ENCODE measurements at regions not wholly inside any gene's neighbourhood (a gene's known extent, or its start where the extent isn't known, plus 50 kb on each side); places are given as distances from the start of the nearest gene placed in this dataset.
"Not testable (repeated sequence)": the region's sequence is repeated elsewhere in the genome, so short reads cannot be mapped to it uniquely, and the experiment has no call there.

- no peak for DNase-seq (ENCODE audit: low read depth)
These were observed 545.8 kb downstream of the LIG4 start for GRCh38 chr13:107669391-107669993.

GRCh38 chr13:107665926-107666458, 549.3 kb downstream of the LIG4 start:
- no peak for DNase-seq (ENCODE audit: low read depth)

GRCh38 chr13:107650081-107650701, 565.1 kb downstream of the LIG4 start:
- no peak for DNase-seq (ENCODE audit: low read depth)

GRCh38 chr13:107649079-107649478, 566.3 kb downstream of the LIG4 start:
- no peak for DNase-seq (ENCODE audit: low read depth)

GRCh38 chr13:107644136-107644535, 571.2 kb downstream of the LIG4 start:
- DNase-seq (ENCODE audit: low read depth): no peak

- DNase-seq (ENCODE audit: low read depth): no peak
These were observed 571.7 kb downstream of the LIG4 start for GRCh38 chr13:107643615-107644014.

- DNase-seq (ENCODE audit: low read depth): no peak
These were observed 572.5 kb downstream of the LIG4 start for GRCh38 chr13:107642831-107643230.

GRCh38 chr13:107641574-107641973, 573.8 kb downstream of the LIG4 start:
- DNase-seq (ENCODE audit: low read depth): no peak

- no peak for DNase-seq (ENCODE audit: low read depth)
These were observed 589.7 kb downstream of the LIG4 start for GRCh38 chr13:107625648-107626047.

GRCh38 chr13:107617527-107617926, 597.8 kb downstream of the LIG4 start:
- no peak for DNase-seq (ENCODE audit: low read depth)

- no peak for DNase-seq (ENCODE audit: low read depth)
These were observed 603.0 kb downstream of the LIG4 start for GRCh38 chr13:107612376-107612775.

- no peak for DNase-seq (ENCODE audit: low read depth)
These were observed 606.6 kb downstream of the LIG4 start for GRCh38 chr13:107608736-107609135.

- no peak for DNase-seq (ENCODE audit: low read depth)
These were observed 614.4 kb downstream of the LIG4 start for GRCh38 chr13:107600971-107601370.

- DNase-seq (ENCODE audit: low read depth): not testable (repeated sequence)
These were observed 619.0 kb downstream of the LIG4 start for GRCh38 chr13:107596306-107596705.

GRCh38 chr13:107590556-107590955, 624.8 kb downstream of the LIG4 start:
- no peak for DNase-seq (ENCODE audit: low read depth)

- DNase-seq (ENCODE audit: low read depth): no peak
These were observed 627.7 kb downstream of the LIG4 start for GRCh38 chr13:107587681-107588080.

- no peak for DNase-seq (ENCODE audit: low read depth)
These were observed 629.1 kb downstream of the LIG4 start for GRCh38 chr13:107586216-107586615.

GRCh38 chr13:107585469-107586180, 629.7 kb downstream of the LIG4 start:
- no peak for DNase-seq (ENCODE audit: low read depth)

GRCh38 chr13:107582171-107582570, 633.2 kb downstream of the LIG4 start:
- no peak for DNase-seq (ENCODE audit: low read depth)

- DNase-seq (ENCODE audit: low read depth): no peak
These were observed 634.5 kb downstream of the LIG4 start for GRCh38 chr13:107580741-107581412.

GRCh38 chr13:107576430-107576829, 638.9 kb downstream of the LIG4 start:
- no peak for DNase-seq (ENCODE audit: low read depth)

- DNase-seq (ENCODE audit: low read depth): no peak
These were observed 640.7 kb downstream of the LIG4 start for GRCh38 chr13:107574517-107575210.

All from activated T-helper 9 cell treated with anti-CD3 and anti-CD28 coated beads, Interleukin-2, amount 50 U/mL, for 16 hours (primary cell).